GM23338 (cell line): ENCODE measurements at regions not wholly inside any gene's neighbourhood (a gene's known extent, or its start where the extent isn't known, plus 50 kb on each side); places are given as distances from the start of the nearest gene placed in this dataset.

ENCODE experiments used
- ATAC-seq: fragments of 200-7000 bp; cut with Tn5 transposase; 3 replicates; pipeline ENCODE4 v1.9.1; 2020
- DNase-seq: peaks from one replicate; pipeline ENCODE4 v3.0.0-alpha.2; 2015; ENCODE audit warnings: low spot score
- H2AFZ ChIP-seq: fragments of 200-600 bp; sonication (generic); 2 replicates; pipeline ENCODE4 v1.8.0; 2016; ENCODE audit warnings: antibody characterized with exemption, mild to moderate bottlenecking, moderate library complexity
- H3F3A ChIP-seq: fragments of 200-600 bp; sonication (generic); replicated peaks from 2 replicates; pipeline ENCODE4 v1.8.0; 2017; ENCODE audit warnings: antibody characterized with exemption, mixed run types, low read depth
- H3K27ac ChIP-seq: fragments of 200-600 bp; sonication (generic); 2 replicates; pipeline ENCODE4 v1.6.1; 2016; ENCODE audit warnings: low read depth
- H3K27me3 ChIP-seq: fragments of 200-600 bp; sonication (generic); 2 replicates; pipeline ENCODE4 v1.8.0; 2016; ENCODE audit warnings: mild to moderate bottlenecking, mixed run types, moderate library complexity; ENCODE audit not compliant: insufficient read depth
- H3K36me3 ChIP-seq: fragments of 200-600 bp; sonication (generic); 2 replicates; pipeline ENCODE4 v1.8.0; 2016; ENCODE audit warnings: mild to moderate bottlenecking; ENCODE audit not compliant: insufficient read depth
- H3K4me1 ChIP-seq: fragments of 200-600 bp; sonication (generic); 2 replicates; pipeline ENCODE4 v1.8.0; 2016; ENCODE audit warnings: mild to moderate bottlenecking, moderate library complexity; ENCODE audit not compliant: insufficient read depth
- H3K4me2 ChIP-seq: fragments of 200-600 bp; sonication (generic); 2 replicates; pipeline ENCODE4 v1.7.1; 2017; ENCODE audit warnings: mixed run types
- H3K4me3 ChIP-seq: fragments of 200-600 bp; sonication (generic); 2 replicates; pipeline ENCODE4 v1.6.1; 2016; ENCODE audit warnings: mixed run types
- H3K79me2 ChIP-seq: fragments of 200-600 bp; sonication (generic); replicated peaks from 2 replicates; pipeline ENCODE4 v1.8.0; 2017; ENCODE audit warnings: mild to moderate bottlenecking; ENCODE audit not compliant: insufficient read depth
- H3K9me2 ChIP-seq: fragments of 200-600 bp; sonication (generic); 2 replicates; pipeline ENCODE4 v1.8.0; 2017; ENCODE audit not compliant: insufficient read depth
- H4K20me1 ChIP-seq: fragments of 200-600 bp; sonication (generic); replicated peaks from 2 replicates; pipeline ENCODE4 v1.8.0; 2017; ENCODE audit warnings: mild to moderate bottlenecking; ENCODE audit not compliant: insufficient read depth
- H3K27ac Mint-ChIP-seq: 2 replicates; pipeline ENCODE4 v1.8.0; 2020; ENCODE audit warnings: inconsistent platforms, mild to moderate bottlenecking, moderate library complexity, mixed read lengths
- H3K27me3 Mint-ChIP-seq: 3 replicates; pipeline ENCODE4 v1.8.0; 2022; ENCODE audit warnings: low read depth, mild to moderate bottlenecking, moderate library complexity, mixed read lengths, inconsistent platforms; ENCODE audit not compliant: insufficient read depth, poor library complexity
- H3K36me3 Mint-ChIP-seq: 3 replicates; pipeline ENCODE4 v1.8.0; 2021; ENCODE audit warnings: low read depth, mild to moderate bottlenecking, inconsistent platforms, moderate library complexity, mixed read lengths
- H3K4me1 Mint-ChIP-seq: 3 replicates; pipeline ENCODE4 v1.8.0; 2020; ENCODE audit warnings: mild to moderate bottlenecking, inconsistent platforms, mixed read lengths
- H3K4me3 Mint-ChIP-seq: 3 replicates; pipeline ENCODE4 v1.8.0; 2021; ENCODE audit warnings: moderate library complexity, mild to moderate bottlenecking, inconsistent platforms, mixed read lengths
- H3K9me3 Mint-ChIP-seq: 3 replicates; pipeline ENCODE4 v1.8.0; 2020; ENCODE audit warnings: moderate library complexity, mild to moderate bottlenecking, inconsistent platforms, mixed read lengths
- CTCF ChIP-seq, 2 experiments: fragments of 200-600 bp in 1 of 2; sonication (generic) in 1 of 2; conservative IDR thresholded peaks; 2 replicates each; pipeline versions ENCODE4 v1.5.1 to v1.6.1; 2016 to 2017; ENCODE audit warnings: antibody characterized with exemption in 2 of 2, low read depth in 2 of 2, mild to moderate bottlenecking in 2 of 2, moderate library complexity in 1 of 2
- POLR2AphosphoS5 ChIP-seq: IDR thresholded peaks from 2 replicates; pipeline ENCODE4 v1.6.1; 2016; ENCODE audit warnings: antibody characterized with exemption, low read depth
- ZNF114 ChIP-seq: fragments of 250-450 bp; sonication (Bioruptor Pico); IDR thresholded peaks from 2 replicates; pipeline ENCODE4 v1.5.0; 2020; ENCODE audit warnings: mild to moderate bottlenecking, moderate library complexity
- ZNF331 ChIP-seq: fragments of 250-450 bp; sonication (Bioruptor Pico); IDR thresholded peaks from 2 replicates; pipeline ENCODE4 v1.5.0; 2020; ENCODE audit warnings: low read depth, mild to moderate bottlenecking, moderate library complexity
- ZNF462 ChIP-seq: fragments of 250-450 bp; sonication (Bioruptor Pico); IDR thresholded peaks from 2 replicates; pipeline ENCODE4 v1.5.0; 2020; ENCODE audit warnings: mild to moderate bottlenecking, moderate library complexity
- TF ChIP-seq, protein P1 (sequence below): IDR thresholded peaks from one replicate; pipeline ENCODE4 v1.6.1; 2018; ENCODE audit warnings: antibody characterized with exemption; ENCODE audit not compliant: unreplicated experiment

DNA sequence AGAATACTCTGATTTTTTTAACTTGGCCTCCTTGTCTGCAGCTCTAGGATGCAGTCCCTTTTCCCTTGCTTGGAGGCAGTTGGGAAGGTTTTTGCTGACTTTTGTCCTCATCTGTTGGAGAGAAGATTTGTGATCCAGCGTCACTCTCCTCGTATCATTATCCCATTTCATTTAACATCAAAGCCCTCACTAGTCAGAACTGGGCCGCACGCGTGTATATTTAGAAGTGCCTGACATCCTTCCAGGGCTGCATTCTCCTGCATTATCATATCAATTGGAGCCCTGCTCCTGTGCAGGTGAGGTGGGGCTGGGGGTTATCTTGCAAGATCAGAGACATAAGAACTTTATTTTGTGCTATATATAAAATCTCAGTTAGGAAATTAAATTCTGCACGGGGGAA, 435.1 kb upstream of the HS6ST1 start:
- Histone ChIP-seq H3F3A (no peaks in the 10 kb centered on the region), H3K4me1 (peaks cover 15% of the 10 kb centered on the region), H3K36me3 (no peaks in the 10 kb centered on the region), H3K27ac (no peak overlapping the region), H3K4me2 (0 out of 2 replicates have a peak overlapping the region, but pooled peaks have one; percentile 45), H3K9me2 (peaks cover 2% of the 10 kb centered on the region; the same call in 1 of the 2 replicates), H4K20me1 (no peaks in the 10 kb centered on the region), H2AFZ (peak overlapping the region; percentile 59; the same call in 1 of the 2 replicates), H3K27me3 (no peaks in the 10 kb centered on the region), H3K79me2 (no peaks in the 10 kb centered on the region), H3K4me3 (no peak overlapping the region)
- Mint-ChIP-seq H3K36me3 (no peaks in the 10 kb centered on the region), H3K4me1 (peaks cover 18% of the 10 kb centered on the region), H3K9me3 (no peaks in the 10 kb centered on the region; the same call in 2 of the 3 replicates), H3K27me3 (peaks cover 12% of the 10 kb centered on the region), H3K27ac (no peak overlapping the region), H3K4me3 (no peak overlapping the region)
- DNase-seq (no peak), ATAC-seq (no peak; the same call in 2 of the 3 replicates)
- TF ChIP-seq ZNF331 (CRISPR knock-in tag), result no peak
- TF ChIP-seq POLR2AphosphoS5, result no peak
- TF ChIP-seq, protein P1, sequence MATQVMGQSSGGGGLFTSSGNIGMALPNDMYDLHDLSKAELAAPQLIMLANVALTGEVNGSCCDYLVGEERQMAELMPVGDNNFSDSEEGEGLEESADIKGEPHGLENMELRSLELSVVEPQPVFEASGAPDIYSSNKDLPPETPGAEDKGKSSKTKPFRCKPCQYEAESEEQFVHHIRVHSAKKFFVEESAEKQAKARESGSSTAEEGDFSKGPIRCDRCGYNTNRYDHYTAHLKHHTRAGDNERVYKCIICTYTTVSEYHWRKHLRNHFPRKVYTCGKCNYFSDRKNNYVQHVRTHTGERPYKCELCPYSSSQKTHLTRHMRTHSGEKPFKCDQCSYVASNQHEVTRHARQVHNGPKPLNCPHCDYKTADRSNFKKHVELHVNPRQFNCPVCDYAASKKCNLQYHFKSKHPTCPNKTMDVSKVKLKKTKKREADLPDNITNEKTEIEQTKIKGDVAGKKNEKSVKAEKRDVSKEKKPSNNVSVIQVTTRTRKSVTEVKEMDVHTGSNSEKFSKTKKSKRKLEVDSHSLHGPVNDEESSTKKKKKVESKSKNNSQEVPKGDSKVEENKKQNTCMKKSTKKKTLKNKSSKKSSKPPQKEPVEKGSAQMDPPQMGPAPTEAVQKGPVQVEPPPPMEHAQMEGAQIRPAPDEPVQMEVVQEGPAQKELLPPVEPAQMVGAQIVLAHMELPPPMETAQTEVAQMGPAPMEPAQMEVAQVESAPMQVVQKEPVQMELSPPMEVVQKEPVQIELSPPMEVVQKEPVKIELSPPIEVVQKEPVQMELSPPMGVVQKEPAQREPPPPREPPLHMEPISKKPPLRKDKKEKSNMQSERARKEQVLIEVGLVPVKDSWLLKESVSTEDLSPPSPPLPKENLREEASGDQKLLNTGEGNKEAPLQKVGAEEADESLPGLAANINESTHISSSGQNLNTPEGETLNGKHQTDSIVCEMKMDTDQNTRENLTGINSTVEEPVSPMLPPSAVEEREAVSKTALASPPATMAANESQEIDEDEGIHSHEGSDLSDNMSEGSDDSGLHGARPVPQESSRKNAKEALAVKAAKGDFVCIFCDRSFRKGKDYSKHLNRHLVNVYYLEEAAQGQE, result no peak
- TF ChIP-seq CTCF (conservative IDR thresholded peaks at IDR 0.05; ENCODE audit: low read depth in 2 of 2), result no peak
- TF ChIP-seq ZNF114 (CRISPR knock-in tag), result no peak
- TF ChIP-seq ZNF462, result no peak
